ENCODE measurements at regions not wholly inside any gene's neighbourhood (a gene's known extent, or its start where the extent isn't known, plus 50 kb on each side); places are given as distances from the start of the nearest gene placed in this dataset.
"Not testable (repeated sequence)": the region's sequence is repeated elsewhere in the genome, so short reads cannot be mapped to it uniquely, and the experiment has no call there.

DNA sequence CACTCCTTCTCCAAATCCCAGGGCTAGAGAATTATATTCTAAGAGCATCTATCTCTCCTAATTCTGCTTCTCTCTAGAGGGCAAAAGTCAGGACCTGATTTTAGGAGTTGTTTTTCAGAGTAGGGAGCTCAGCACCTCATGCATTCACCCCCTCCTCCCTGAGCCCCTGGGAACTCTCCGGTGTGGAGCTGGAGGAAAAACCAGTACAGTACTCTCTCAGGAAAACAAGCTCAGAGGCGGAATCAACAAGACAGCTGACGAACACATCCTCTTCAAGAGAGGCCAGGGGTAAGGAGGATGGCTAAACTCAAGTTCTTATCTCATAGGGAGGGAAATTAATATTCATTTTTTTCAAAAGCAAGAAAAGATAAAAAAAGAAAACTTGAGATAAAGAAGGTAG, 120.1 kb upstream of the CDYL start:
- DNase-seq (ENCODE audit: low read depth in 4 of 4, low spot score in 1 of 4), result no peak

- DNase-seq (ENCODE audit: low read depth in 4 of 4, low spot score in 1 of 4), result no peak
These were observed 120.8 kb upstream of the CDYL start for GRCh38 chr6:4655196-4656025.

GRCh38 chr6:4653141-4653540, 123.1 kb upstream of the CDYL start:
- DNase-seq (ENCODE audit: low read depth in 4 of 4, low spot score in 1 of 4), result no peak

DNA sequence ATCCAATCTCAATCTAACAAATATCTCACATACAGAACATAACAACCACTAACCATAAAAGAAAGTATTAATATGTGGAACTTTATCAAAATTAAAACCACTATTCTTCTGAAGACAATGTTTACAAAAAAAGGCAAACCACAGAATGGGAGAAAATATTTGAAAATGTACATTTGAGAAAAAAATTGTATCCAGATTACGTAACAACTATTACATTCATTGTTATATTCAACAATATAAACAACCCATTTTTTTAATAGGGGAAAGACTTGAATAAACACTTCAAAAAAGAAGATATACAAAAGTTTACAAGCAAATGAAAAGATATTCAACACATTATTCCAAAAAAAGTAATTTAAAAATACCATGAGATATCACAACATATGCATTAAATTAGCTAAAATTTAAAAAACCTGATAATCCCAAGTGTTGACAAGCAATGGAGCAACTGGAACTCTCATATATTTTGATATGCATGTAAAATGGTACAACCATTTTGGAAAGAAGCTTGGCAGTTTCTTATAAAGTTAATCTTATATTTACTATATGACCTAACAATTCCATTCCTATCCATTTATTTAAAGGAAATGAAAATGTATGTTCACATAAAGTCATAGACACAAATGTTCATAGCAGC, 124.3 kb upstream of the CDYL start:
- no peak for DNase-seq (ENCODE audit: low read depth in 4 of 4, low spot score in 1 of 4)

DNA sequence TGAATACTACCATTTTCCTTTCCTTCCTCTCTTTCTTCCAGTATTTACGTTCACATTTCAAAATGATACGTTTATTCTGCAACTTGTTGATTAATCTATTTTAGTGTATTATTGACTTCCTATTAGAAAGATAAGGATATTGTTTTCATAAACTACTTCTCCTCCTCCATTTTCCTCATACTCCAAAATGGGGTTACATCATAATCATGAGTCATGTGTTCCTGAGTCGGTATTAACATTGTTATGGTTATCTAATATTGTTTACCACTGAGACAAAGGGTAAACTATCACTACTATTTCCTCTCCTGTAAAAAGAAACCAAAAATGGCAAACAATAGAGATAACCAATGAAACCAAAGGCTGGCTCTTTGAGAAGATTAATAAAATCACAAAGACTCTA, 126.5 kb upstream of the CDYL start:
- DNase-seq (ENCODE audit: low read depth in 4 of 4, low spot score in 1 of 4), result no peak

- peak in 2 of 4 experiments; percentile 8 to 13 for DNase-seq (ENCODE audit: low read depth in 4 of 4, low spot score in 1 of 4)
These were observed 128.5 kb upstream of the CDYL start for GRCh38 chr6:4647414-4648365.

- DNase-seq (ENCODE audit: low read depth in 4 of 4, low spot score in 1 of 4), result no peak
These were observed 130.4 kb upstream of the CDYL start for GRCh38 chr6:4645713-4646360.

DNA sequence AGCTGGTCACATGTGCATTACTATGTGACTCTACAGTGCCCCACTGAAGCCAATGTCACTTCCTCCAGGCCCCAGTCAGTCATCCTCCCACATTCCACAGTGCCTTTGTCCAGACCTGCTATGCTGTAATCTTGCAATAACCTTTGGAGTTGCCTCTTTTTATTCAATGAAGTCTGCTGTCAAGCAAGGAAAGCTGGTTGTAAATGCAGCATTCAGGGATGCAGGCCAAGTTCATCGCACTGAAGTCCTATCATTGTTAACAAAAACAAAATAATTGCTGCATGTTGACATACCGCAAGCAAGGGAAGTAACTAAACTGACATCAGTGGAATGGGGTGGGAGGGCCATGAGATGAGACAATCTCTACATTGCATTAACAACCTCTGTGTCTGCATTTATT, 131.2 kb upstream of the CDYL start:
- DNase-seq (ENCODE audit: low read depth in 4 of 4, low spot score in 1 of 4), result no peak

- no peak for DNase-seq (ENCODE audit: low read depth in 4 of 4, low spot score in 1 of 4)
These were observed 134.7 kb upstream of the CDYL start for GRCh38 chr6:4641461-4641860.

DNA sequence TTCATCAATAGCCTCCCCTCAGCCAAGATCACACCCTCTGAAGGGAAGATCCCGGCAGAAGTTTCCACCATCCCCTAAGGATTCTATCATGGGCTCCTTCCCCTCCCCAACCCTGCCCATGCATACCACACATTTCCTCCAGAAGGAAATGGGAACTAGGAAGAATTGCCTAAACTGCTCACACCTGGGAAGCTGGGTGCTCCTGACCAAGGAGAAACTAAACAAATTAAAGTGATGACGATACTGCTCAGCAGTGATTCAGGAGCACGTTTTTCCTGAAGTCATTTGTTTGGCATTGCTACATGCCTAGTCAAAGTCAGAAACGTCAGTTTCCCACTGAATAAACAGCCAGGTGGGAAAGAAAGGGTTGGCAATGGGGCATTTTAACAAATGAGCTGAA, 136.1 kb upstream of the CDYL start:
- no peak for DNase-seq (ENCODE audit: low read depth in 4 of 4, low spot score in 1 of 4)

DNA sequence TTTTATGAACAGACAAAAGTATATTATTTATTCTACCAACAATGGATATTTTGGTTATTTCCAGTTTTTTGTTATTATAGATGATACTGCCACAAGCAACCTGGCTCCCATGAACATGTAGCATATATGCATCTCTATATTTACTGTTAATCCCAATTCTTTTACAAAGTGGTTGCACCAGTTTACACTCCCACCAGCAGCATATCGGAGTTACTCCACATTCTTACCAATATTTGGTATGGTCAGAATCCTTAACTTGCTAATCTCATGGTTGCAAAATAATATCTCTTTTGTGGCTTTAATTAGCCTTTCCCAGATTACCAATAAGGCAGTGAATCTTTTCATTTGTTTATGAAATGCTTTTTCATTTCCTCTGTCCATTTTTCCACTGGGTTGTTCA, 137.6 kb upstream of the CDYL start:
- no peak for DNase-seq (ENCODE audit: low read depth in 4 of 4, low spot score in 1 of 4)

- peak in 3 of 4 experiments; percentile 6 to 36 (median 15) for DNase-seq (ENCODE audit: low read depth in 4 of 4, low spot score in 1 of 4)
These were observed 138.3 kb upstream of the CDYL start for GRCh38 chr6:4637691-4638433.

DNA sequence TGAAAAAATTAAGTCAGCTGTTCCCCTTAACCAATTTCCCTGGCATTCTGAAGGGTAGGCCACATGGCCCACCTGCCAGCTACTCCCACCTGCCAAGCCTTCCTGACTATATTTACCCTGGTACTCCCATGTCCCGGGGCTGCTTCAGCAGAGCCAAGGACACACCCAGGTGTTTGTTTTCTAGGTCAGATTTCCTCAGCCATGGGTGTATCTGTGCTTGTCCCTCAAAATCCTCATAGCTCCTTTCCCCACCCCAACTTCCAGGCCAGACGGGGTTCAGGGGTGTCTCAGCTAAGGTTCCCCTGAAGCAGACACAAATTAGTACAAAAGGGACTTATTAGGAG, 139.4 kb upstream of the CDYL start:
- DNase-seq (ENCODE audit: low read depth in 4 of 4, low spot score in 1 of 4), result no peak

GRCh38 chr6:4636191-4636880, 139.9 kb upstream of the CDYL start:
- no peak for DNase-seq (ENCODE audit: low read depth in 4 of 4, low spot score in 1 of 4)

- no peak for DNase-seq (ENCODE audit: low read depth in 4 of 4, low spot score in 1 of 4)
These were observed 140.5 kb upstream of the CDYL start for GRCh38 chr6:4635666-4636065.

GRCh38 chr6:4632421-4632820, 143.8 kb upstream of the CDYL start:
- no peak for DNase-seq (ENCODE audit: low read depth in 4 of 4, low spot score in 1 of 4)

DNA sequence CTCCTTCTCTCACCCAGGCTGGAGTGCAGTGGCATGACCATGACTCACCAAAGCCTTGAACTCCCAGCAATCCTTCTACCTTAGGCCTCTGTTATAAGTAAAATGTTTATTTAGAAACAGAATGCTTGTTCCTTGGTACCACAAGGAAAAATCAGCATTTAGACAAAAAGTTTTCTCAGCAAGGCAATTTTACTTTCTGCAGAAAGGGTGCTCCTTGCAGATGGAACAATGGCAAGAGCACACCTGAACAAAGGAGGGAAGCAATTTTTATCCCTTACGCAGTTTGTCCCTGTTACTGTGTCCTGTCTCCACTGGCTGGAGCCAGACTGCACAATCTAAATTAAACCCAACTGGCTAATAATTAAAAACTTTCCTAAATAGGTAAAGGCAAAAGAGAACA, 146.4 kb upstream of the CDYL start:
- not testable (repeated sequence) for DNase-seq (ENCODE audit: low read depth in 4 of 4, low spot score in 1 of 4)

DNA sequence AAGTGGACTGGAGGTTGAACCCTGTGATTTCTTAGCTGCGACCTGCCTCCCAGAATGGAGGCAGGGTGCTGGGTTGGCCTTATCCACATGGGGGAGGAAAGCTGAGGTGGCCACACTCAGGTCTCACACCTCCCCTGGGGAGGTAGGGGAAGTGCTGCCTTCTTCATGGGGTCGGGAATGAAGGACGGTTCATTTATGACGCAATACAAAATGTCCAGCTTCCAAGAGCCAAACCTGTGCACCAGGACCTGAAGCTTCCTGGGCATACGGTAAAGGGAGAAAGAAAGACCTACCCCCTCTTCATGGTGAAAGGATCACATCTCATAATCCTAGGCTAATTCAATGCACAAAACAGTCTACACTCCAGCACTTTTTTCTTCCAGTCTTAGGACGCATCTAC, 150.6 kb upstream of the CDYL start:
- no peak for DNase-seq (ENCODE audit: low read depth in 4 of 4, low spot score in 1 of 4)

DNA sequence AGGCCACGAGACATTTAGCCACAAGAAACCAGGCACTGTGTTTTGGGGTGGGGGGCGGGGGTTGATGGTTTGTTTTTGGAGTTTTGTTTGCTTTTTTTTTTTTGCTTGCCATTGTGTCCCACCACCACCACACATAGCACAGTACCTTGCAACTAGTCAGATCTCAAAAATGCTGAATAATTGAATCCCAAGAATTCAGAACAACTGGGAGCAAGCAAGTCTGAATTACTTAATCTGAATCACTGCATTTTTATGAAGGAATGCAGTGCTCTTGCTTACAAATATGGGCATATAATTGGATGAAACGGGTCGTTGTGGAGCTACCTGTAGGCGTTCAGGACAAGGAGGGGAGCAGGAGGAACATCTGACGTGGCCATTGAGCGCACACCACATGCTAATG, 151.5 kb upstream of the CDYL start:
- DNase-seq (ENCODE audit: low read depth in 4 of 4, low spot score in 1 of 4), result no peak

Measured in stimulated activated CD4-positive, alpha-beta T cell treated with anti-CD3 and anti-CD28 coated beads, Interleukin-1b, Interleukin-23, amount 100 ng/mL, for 24 hours (primary cell).